Loucy (cell line): ENCODE measurements at regions not wholly inside any gene's neighbourhood (a gene's known extent, or its start where the extent isn't known, plus 50 kb on each side); places are given as distances from the start of the nearest gene placed in this dataset.

Experiments
- H2AFZ ChIP-seq: fragments of 200-600 bp; sonication (generic); 2 replicates; pipeline ENCODE4 v1.6.0; 2016; ENCODE audit warnings: antibody characterized with exemption, mild to moderate bottlenecking, low read length, moderate library complexity
- H3F3A ChIP-seq: fragments of 200-600 bp; 2 replicates; pipeline ENCODE4 v1.6.0; 2016; ENCODE audit warnings: antibody characterized with exemption, low read depth, mild to moderate bottlenecking
- H3K27me3 ChIP-seq: fragments of 200-600 bp; sonication (generic); 2 replicates; pipeline ENCODE4 v1.6.1; 2014; ENCODE audit warnings: low read length, mild to moderate bottlenecking; ENCODE audit not compliant: insufficient read depth, poor library complexity, severe bottlenecking
- H3K36me3 ChIP-seq: fragments of 200-600 bp; sonication (generic); 2 replicates; pipeline ENCODE4 v1.6.1; 2016; ENCODE audit warnings: low read length; ENCODE audit not compliant: insufficient read depth
- H3K4me1 ChIP-seq: fragments of 200-600 bp; sonication (generic); 2 replicates; pipeline ENCODE4 v1.5.1; 2014; ENCODE audit warnings: low read length, mild to moderate bottlenecking; ENCODE audit not compliant: insufficient read depth, poor library complexity, severe bottlenecking
- H3K4me2 ChIP-seq: fragments of 200-600 bp; sonication (generic); 2 replicates; pipeline ENCODE4 v1.6.0; 2014; ENCODE audit warnings: antibody characterized with exemption, low read length, low read depth, mild to moderate bottlenecking; ENCODE audit not compliant: poor library complexity, severe bottlenecking
- H3K4me3 ChIP-seq: fragments of 200-600 bp; sonication (generic); 2 replicates; pipeline ENCODE4 v1.5.1; 2014; ENCODE audit warnings: low read length, mild to moderate bottlenecking, mixed read lengths; ENCODE audit not compliant: poor library complexity, severe bottlenecking
- H3K79me2 ChIP-seq: fragments of 200-600 bp; sonication (generic); 2 replicates; pipeline ENCODE4 v1.6.1; 2014; ENCODE audit warnings: low read length; ENCODE audit not compliant: insufficient read depth
- H3K9ac ChIP-seq: fragments of 200-600 bp; sonication (generic); 2 replicates; pipeline ENCODE4 v1.6.0; 2014; ENCODE audit warnings: mild to moderate bottlenecking, low read depth, low read length, moderate library complexity; ENCODE audit not compliant: poor library complexity, severe bottlenecking
- H3K9me2 ChIP-seq: fragments of 200-600 bp; sonication (generic); replicated peaks from 2 replicates; pipeline ENCODE4 v1.6.1; 2016; ENCODE audit warnings: low read depth, low read length, mixed read lengths
- H3K9me3 ChIP-seq: fragments of 200-600 bp; sonication (generic); 2 replicates; pipeline ENCODE4 v1.6.1; 2014; ENCODE audit warnings: mild to moderate bottlenecking, antibody characterized with exemption, low read length, low read depth; ENCODE audit not compliant: insufficient read depth
- H4K20me1 ChIP-seq: fragments of 200-600 bp; sonication (generic); 2 replicates; pipeline ENCODE4 v1.6.0; 2014; ENCODE audit warnings: antibody characterized with exemption, low read length, mild to moderate bottlenecking; ENCODE audit not compliant: insufficient read depth, poor library complexity, severe bottlenecking
- EZH2phosphoT487 ChIP-seq: fragments of 200-600 bp; IDR thresholded peaks from 2 replicates; pipeline ENCODE4 v1.6.1; 2018; ENCODE audit warnings: antibody characterized with exemption, mild to moderate bottlenecking, moderate library complexity, borderline replicate concordance
- TF ChIP-seq, protein P1 (sequence below): fragments of 200-600 bp; sonication (generic); conservative IDR thresholded peaks from 2 replicates; pipeline ENCODE4 v1.5.1; 2014; ENCODE audit warnings: mild to moderate bottlenecking, antibody characterized with exemption, low read length

DNA sequence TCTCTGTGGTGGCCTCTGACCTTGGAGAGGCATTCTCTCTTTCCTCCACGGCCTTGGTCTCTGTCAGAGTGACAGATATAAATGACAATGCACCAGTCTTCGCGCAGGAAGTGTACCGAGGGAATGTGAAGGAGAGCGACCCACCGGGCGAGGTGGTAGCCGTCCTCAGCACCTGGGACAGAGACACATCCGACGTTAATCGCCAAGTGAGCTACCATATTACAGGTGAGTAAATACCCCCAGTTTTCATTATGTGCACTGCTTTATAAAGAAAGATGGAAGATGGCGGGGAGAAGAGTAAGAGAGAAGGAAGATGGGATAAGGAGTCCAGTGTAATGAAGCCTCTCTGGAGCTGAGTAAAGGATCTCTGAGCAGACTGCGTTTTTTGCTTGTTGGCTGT, 167.8 kb upstream of the MTNR1B start:
- no peaks in the 10 kb centered on the region for H3K36me3 ChIP-seq
- H3F3A ChIP-seq, result no peaks in the 10 kb centered on the region
- H3K4me2 ChIP-seq, result no peak overlapping the region
- H2AFZ ChIP-seq, result no peak overlapping the region
- no peaks in the 10 kb centered on the region for H4K20me1 ChIP-seq
- H3K9ac ChIP-seq, result no peak overlapping the region
- no peak overlapping the region for H3K4me3 ChIP-seq
- H3K9me3 ChIP-seq, result no peaks in the 10 kb centered on the region; the same call in 1 of the 2 replicates
- H3K79me2 ChIP-seq, result no peaks in the 10 kb centered on the region
- no peaks in the 10 kb centered on the region for H3K9me2 ChIP-seq
- H3K4me1 ChIP-seq, result no peaks in the 10 kb centered on the region
- TF ChIP-seq, protein P1, sequence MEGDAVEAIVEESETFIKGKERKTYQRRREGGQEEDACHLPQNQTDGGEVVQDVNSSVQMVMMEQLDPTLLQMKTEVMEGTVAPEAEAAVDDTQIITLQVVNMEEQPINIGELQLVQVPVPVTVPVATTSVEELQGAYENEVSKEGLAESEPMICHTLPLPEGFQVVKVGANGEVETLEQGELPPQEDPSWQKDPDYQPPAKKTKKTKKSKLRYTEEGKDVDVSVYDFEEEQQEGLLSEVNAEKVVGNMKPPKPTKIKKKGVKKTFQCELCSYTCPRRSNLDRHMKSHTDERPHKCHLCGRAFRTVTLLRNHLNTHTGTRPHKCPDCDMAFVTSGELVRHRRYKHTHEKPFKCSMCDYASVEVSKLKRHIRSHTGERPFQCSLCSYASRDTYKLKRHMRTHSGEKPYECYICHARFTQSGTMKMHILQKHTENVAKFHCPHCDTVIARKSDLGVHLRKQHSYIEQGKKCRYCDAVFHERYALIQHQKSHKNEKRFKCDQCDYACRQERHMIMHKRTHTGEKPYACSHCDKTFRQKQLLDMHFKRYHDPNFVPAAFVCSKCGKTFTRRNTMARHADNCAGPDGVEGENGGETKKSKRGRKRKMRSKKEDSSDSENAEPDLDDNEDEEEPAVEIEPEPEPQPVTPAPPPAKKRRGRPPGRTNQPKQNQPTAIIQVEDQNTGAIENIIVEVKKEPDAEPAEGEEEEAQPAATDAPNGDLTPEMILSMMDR, result no peak
- no peak for TF ChIP-seq EZH2phosphoT487
- no peaks in the 10 kb centered on the region for H3K27me3 ChIP-seq

GRCh38 chr11:92802644-92803043, 166.8 kb upstream of the MTNR1B start:
- Histone ChIP-seq H3K27me3 (no peaks in the 10 kb centered on the region), H3K4me3 (no peak overlapping the region), H3K4me2 (no peak overlapping the region), H3K9me2 (no peaks in the 10 kb centered on the region), H2AFZ (no peak overlapping the region), H3K36me3 (no peaks in the 10 kb centered on the region), H3K79me2 (no peaks in the 10 kb centered on the region), H3F3A (no peaks in the 10 kb centered on the region), H3K4me1 (no peaks in the 10 kb centered on the region), H3K9ac (no peak overlapping the region), H4K20me1 (no peaks in the 10 kb centered on the region), H3K9me3 (no peaks in the 10 kb centered on the region; the same call in 1 of the 2 replicates)
- TF ChIP-seq, protein P1, result no peak
- no peak for TF ChIP-seq EZH2phosphoT487

- TF ChIP-seq EZH2phosphoT487, result no peak
- TF ChIP-seq, protein P1, result no peak
- no peak overlapping the region for H3K4me3 ChIP-seq
- no peaks in the 10 kb centered on the region for H3K4me1 ChIP-seq
- no peaks in the 10 kb centered on the region; the same call in 1 of the 2 replicates for H3K9me3 ChIP-seq
- no peak overlapping the region for H2AFZ ChIP-seq
- no peak overlapping the region for H3K4me2 ChIP-seq
- no peaks in the 10 kb centered on the region for H3K79me2 ChIP-seq
- no peaks in the 10 kb centered on the region for H4K20me1 ChIP-seq
- H3F3A ChIP-seq, result no peaks in the 10 kb centered on the region
- no peaks in the 10 kb centered on the region for H3K36me3 ChIP-seq
- no peak overlapping the region for H3K9ac ChIP-seq
- H3K27me3 ChIP-seq, result no peaks in the 10 kb centered on the region
- H3K9me2 ChIP-seq, result no peaks in the 10 kb centered on the region
These were observed 166.1 kb upstream of the MTNR1B start for GRCh38 chr11:92803391-92803790.
